Endothelial cell of umbilical vein (primary cell): ENCODE measurements at regions not wholly inside any gene's neighbourhood (a gene's known extent, or its start where the extent isn't known, plus 50 kb on each side); places are given as distances from the start of the nearest gene placed in this dataset.

Experiments used
- BruUV-seq: library from RNA; stranded (reverse); fragments of 400-500 nt; replicated peaks from 2 replicates; lab custom pipeline; 2021; lab: Mats Ljungman, UMichigan
- CTCF ChIA-PET: fragments of 300-600, 350-600 bp; sonication (Branson Sonifier 250); formaldehyde crosslinking; loops from one replicate; lab custom pipeline; 2021; ENCODE audit warnings: antibody characterized with exemption, inconsistent platforms; lab: Charles Lee
- POLR2A ChIA-PET: fragments of 300-600, 350-600 bp; sonication (Branson Sonifier 250); formaldehyde crosslinking; loops from one replicate; lab custom pipeline; 2021; ENCODE audit warnings: antibody characterized with exemption, inconsistent platforms; lab: Charles Lee
- DNase-seq: peaks from one replicate; pipeline ENCODE4 v3.0.0-alpha.2; 2011; ENCODE audit warnings: low read depth, low spot score
- FAIRE-seq: peaks from 2 replicates; lab custom pipeline; 2011; peaks lifted over from hg19 to GRCh38; lab: Jason Lieb, UNC
- H2AFZ ChIP-seq: 2 replicates; pipeline ENCODE4 v1.6.0; 2012; ENCODE audit warnings: low read depth, low read length, control low read depth, inconsistent platforms
- H3K27ac ChIP-seq: 2 replicates; pipeline ENCODE4 v1.5.1; 2011; ENCODE audit warnings: low read depth, mild to moderate bottlenecking, control low read depth, low read length, moderate library complexity; ENCODE audit not compliant: insufficient read depth
- H3K27me3 ChIP-seq, 2 experiments: 2 replicates each; pipeline versions ENCODE4 v1.6.0 to v1.6.1; 2011; ENCODE audit warnings: low read length in 2 of 2, mixed read lengths in 1 of 2; ENCODE audit not compliant: control insufficient read depth in 2 of 2, insufficient read depth in 2 of 2
- H3K36me3 ChIP-seq, 2 experiments: 2 replicates in 1 of 2; 3 replicates in 1 of 2; pipeline ENCODE4 v1.5.1; 2011; ENCODE audit warnings: low read length in 2 of 2, mild to moderate bottlenecking in 1 of 2, moderate library complexity in 1 of 2; ENCODE audit not compliant: control insufficient read depth in 2 of 2, insufficient read depth in 2 of 2; ENCODE audit errors: extremely low read depth in 1 of 2
- H3K4me1 ChIP-seq: 3 replicates; pipeline ENCODE4 v1.5.1; 2011; ENCODE audit warnings: mild to moderate bottlenecking, low read length; ENCODE audit not compliant: control insufficient read depth, insufficient read depth; ENCODE audit errors: extremely low read depth
- H3K4me2 ChIP-seq: 2 replicates; pipeline ENCODE4 v1.6.1; 2011; ENCODE audit warnings: low read length, control low read depth, mixed read lengths; ENCODE audit not compliant: insufficient read depth
- H3K4me3 ChIP-seq, 3 experiments: fragments of 200-600 bp in 1 of 3; sonication (generic), shearing (Covaris generic) in 1 of 3; replicated peaks in 1 of 3; 2 replicates each; pipeline ENCODE4 v1.5.1; 2011 to 2016; ENCODE audit warnings: control low read depth in 3 of 3, low read length in 3 of 3, mild to moderate bottlenecking in 2 of 3, inconsistent platforms in 1 of 3, low read depth in 1 of 3, moderate library complexity in 1 of 3; ENCODE audit not compliant: insufficient read depth in 1 of 3
- H3K79me2 ChIP-seq: 2 replicates; pipeline ENCODE4 v1.6.0; 2012; ENCODE audit warnings: low read length, inconsistent platforms; ENCODE audit not compliant: control insufficient read depth, insufficient read depth
- H3K9ac ChIP-seq: replicated peaks from 2 replicates; pipeline ENCODE3; 2011; ENCODE audit warnings: low read length, control low read depth; ENCODE audit not compliant: insufficient read depth; ENCODE audit errors: extremely low read depth
- H3K9me1 ChIP-seq: replicated peaks from 3 replicates; pipeline ENCODE4 v1.6.0; 2011; ENCODE audit warnings: mild to moderate bottlenecking, low read length; ENCODE audit not compliant: control insufficient read depth, insufficient read depth; ENCODE audit errors: extremely low read depth
- H3K9me3 ChIP-seq: replicated peaks from 2 replicates; pipeline ENCODE4 v1.5.1; 2012; ENCODE audit warnings: low read length, inconsistent platforms; ENCODE audit not compliant: control insufficient read depth, insufficient read depth
- H4K20me1 ChIP-seq: replicated peaks from 2 replicates; pipeline ENCODE3; 2011; ENCODE audit warnings: mild to moderate bottlenecking, low read length; ENCODE audit not compliant: control insufficient read depth, insufficient read depth; ENCODE audit errors: extremely low read depth
- CTCF ChIP-seq, 2 donors: IDR thresholded peaks; 1 replicate in 1 of 2; 2 replicates in 1 of 2; pipeline ENCODE4 v1.5.1; 2011; ENCODE audit warnings: low read length in 2 of 2, mild to moderate bottlenecking in 2 of 2, moderate library complexity in 2 of 2, control low read depth in 1 of 2, inconsistent platforms in 1 of 2, low read depth in 1 of 2; ENCODE audit not compliant: insufficient read depth in 1 of 2; ENCODE audit errors: extremely low read depth in 1 of 2
- EZH2 ChIP-seq: IDR thresholded peaks from 2 replicates; pipeline ENCODE4 v1.6.1; 2012; ENCODE audit warnings: borderline replicate concordance, low read depth, mild to moderate bottlenecking, moderate library complexity, low read length, inconsistent platforms; ENCODE audit not compliant: severe bottlenecking
- FOS ChIP-seq: IDR thresholded peaks from 2 replicates; pipeline ENCODE4 v1.6.1; 2011; ENCODE audit warnings: mild to moderate bottlenecking, low read length, moderate library complexity, borderline replicate concordance; ENCODE audit not compliant: insufficient read depth
- GATA2 ChIP-seq: IDR thresholded peaks from 2 replicates; pipeline ENCODE4 v1.7.0; 2011; ENCODE audit warnings: low read depth, mild to moderate bottlenecking, moderate library complexity, mixed read lengths, low read length; ENCODE audit not compliant: insufficient read length, insufficient read depth
- JUN ChIP-seq: IDR thresholded peaks from 2 replicates; pipeline ENCODE4 v1.6.1; 2011; ENCODE audit warnings: borderline replicate concordance, low read depth; ENCODE audit not compliant: insufficient read length, insufficient read depth
- MAX ChIP-seq: IDR thresholded peaks from 2 replicates; pipeline ENCODE4 v1.6.1; 2011; ENCODE audit not compliant: insufficient read depth, insufficient read length
- MYC ChIP-seq: IDR thresholded peaks from one replicate; pipeline ENCODE4 v1.6.1; 2011; ENCODE audit warnings: mild to moderate bottlenecking, low read depth, low read length
- POLR2A ChIP-seq: IDR thresholded peaks from 2 replicates; pipeline ENCODE4 v1.6.1; 2012; ENCODE audit warnings: low read depth, mild to moderate bottlenecking, control low read depth, low read length
- POLR2AphosphoS5 ChIP-seq: IDR thresholded peaks from 2 replicates; pipeline ENCODE4 v1.6.1; 2012; ENCODE audit warnings: low read depth, mild to moderate bottlenecking, control low read depth, low read length, moderate library complexity; ENCODE audit not compliant: insufficient read depth
- dilution Hi-C: fragments of 300-500 bp; cut with MboI; formaldehyde crosslinking; loops from one replicate; pipeline ENCODE4 v1.15.0; 2019; ENCODE audit warnings: low sequenced_read_pairs; ENCODE audit not compliant: extremely low pct_ligation_motif_present
- intact Hi-C: fragments of 100-400 bp; cut with micrococcal nuclease; formaldehyde crosslinking; loops from one replicate; pipeline ENCODE4 v1.10.0; 2022

- no TSS peak for BruUV-seq
- Histone ChIP-seq H3K27ac (no peak overlapping the region), H3K4me1 (peaks cover 7% of the 10 kb centered on the region), H4K20me1 (no peaks in the 10 kb centered on the region), H3K9me3 (no peaks in the 10 kb centered on the region), H3K4me3 (no peak overlapping the region), H3K9ac (no peak overlapping the region), H3K79me2 (no peaks in the 10 kb centered on the region), H3K36me3 (no peaks in the 10 kb centered on the region), H3K4me2 (no peak overlapping the region), H3K9me1 (no peaks in the 10 kb centered on the region), H2AFZ (no peak overlapping the region), H3K27me3 (no peaks in the 10 kb centered on the region)
- dilution Hi-C loops (no loop called here), intact Hi-C loops (no loop called here)
- ChIA-PET POLR2A (no interaction called here), CTCF (no interaction called here)
- DNase-seq, result no peak
- no peak for TF ChIP-seq GATA2
- TF ChIP-seq CTCF (IDR thresholded peaks at IDR 0.05; ENCODE audit: extremely low read depth in 1 of 2, insufficient read depth in 1 of 2, low read depth in 1 of 2, low read length in 2 of 2), result no peak
- no peak for TF ChIP-seq MYC
- no peak for TF ChIP-seq FOS
- no peak for TF ChIP-seq EZH2
- no peak for TF ChIP-seq POLR2A
- no peak for TF ChIP-seq JUN
- no peak for TF ChIP-seq MAX
- TF ChIP-seq POLR2AphosphoS5, result no peak
- no peak for FAIRE-seq
Observed at GRCh38 chr1:59057211-59057694, 239.6 kb upstream of the FGGY start.
